SK-N-SH treated with all-trans-retinoic acid at 6 μM for 48 hours (cell line): ENCODE measurements at regions not wholly inside any gene's neighbourhood (a gene's known extent, or its start where the extent isn't known, plus 50 kb on each side); places are given as distances from the start of the nearest gene placed in this dataset.

Experiments used
- ATAC-seq: fragments of 200-7000 bp; cut with Tn5 transposase; 3 replicates; pipeline ENCODE4 v1.9.1; 2020; ENCODE audit warnings: mild to moderate bottlenecking, moderate library complexity
- ARNTL ChIP-seq: fragments of 450-650 bp; formaldehyde crosslinking; IDR thresholded peaks from 2 replicates; pipeline ENCODE4 v1.5.0; 2020; ENCODE audit warnings: low read depth, mild to moderate bottlenecking, moderate library complexity, borderline replicate concordance
- BACH2 ChIP-seq: fragments of 250-450 bp; sonication (Bioruptor Pico); IDR thresholded peaks from 2 replicates; pipeline ENCODE4 v1.9.0; 2021; ENCODE audit warnings: mild to moderate bottlenecking, borderline replicate concordance
- ESRRG ChIP-seq: fragments of 250-450 bp; sonication (Bioruptor Pico); IDR thresholded peaks from 2 replicates; pipeline ENCODE4 v1.6.1; 2021; ENCODE audit warnings: mild to moderate bottlenecking
- GLIS3 ChIP-seq: fragments of 250-450 bp; sonication (Bioruptor Pico); IDR thresholded peaks from 2 replicates; pipeline ENCODE4 v1.5.0; 2020; ENCODE audit warnings: mild to moderate bottlenecking, moderate library complexity
- ISL1 ChIP-seq: fragments of 250-450 bp; sonication (Bioruptor Pico); IDR thresholded peaks from 2 replicates; pipeline ENCODE4 v2.1.2; 2022; ENCODE audit warnings: mild to moderate bottlenecking, moderate library complexity
- OSR1 ChIP-seq: fragments of 250-450 bp; sonication (Bioruptor Pico); IDR thresholded peaks from 2 replicates; pipeline ENCODE4 v1.8.0; 2022; ENCODE audit warnings: moderate library complexity, mild to moderate bottlenecking, inconsistent platforms
- PPARA ChIP-seq: fragments of 250-450 bp; sonication (Bioruptor Pico); IDR thresholded peaks from 2 replicates; pipeline ENCODE4 v1.5.0; 2020; ENCODE audit warnings: mild to moderate bottlenecking, borderline replicate concordance
- SNAI2 ChIP-seq: fragments of 250-450 bp; sonication (Bioruptor Pico); IDR thresholded peaks from 2 replicates; pipeline ENCODE4 v1.5.0; 2020; ENCODE audit warnings: mild to moderate bottlenecking, moderate library complexity
- TCF4 ChIP-seq: fragments of 250-450 bp; sonication (Bioruptor Pico); IDR thresholded peaks from 2 replicates; pipeline ENCODE4 v1.8.0; 2021; ENCODE audit warnings: mild to moderate bottlenecking, moderate library complexity, borderline replicate concordance
- TOX ChIP-seq: fragments of 250-450 bp; sonication (Bioruptor Pico); IDR thresholded peaks from 2 replicates; pipeline ENCODE4 v1.8.0; 2021; ENCODE audit warnings: mild to moderate bottlenecking, moderate library complexity, borderline replicate concordance
- ZC3H10 ChIP-seq: fragments of 250-450 bp; sonication (Bioruptor Pico); IDR thresholded peaks from 2 replicates; pipeline ENCODE4 v1.5.1; 2021; ENCODE audit warnings: mild to moderate bottlenecking, moderate library complexity
- ZFP3 ChIP-seq: fragments of 250-450 bp; sonication (Bioruptor Pico); IDR thresholded peaks from 2 replicates; pipeline ENCODE4 v1.5.0; 2020; ENCODE audit warnings: mild to moderate bottlenecking, moderate library complexity
- ZFP30 ChIP-seq: fragments of 450-650 bp; formaldehyde crosslinking; IDR thresholded peaks from 2 replicates; pipeline ENCODE4 v1.5.0; 2022; ENCODE audit warnings: mild to moderate bottlenecking, moderate library complexity
- ZNF565 ChIP-seq: fragments of 450-650 bp; formaldehyde crosslinking; conservative IDR thresholded peaks from 2 replicates; pipeline ENCODE4 v1.5.0; 2020; ENCODE audit warnings: low read depth, mild to moderate bottlenecking, moderate library complexity
- ZNF70 ChIP-seq: fragments of 450-650 bp; formaldehyde crosslinking; IDR thresholded peaks from 2 replicates; pipeline ENCODE4 v1.5.0; 2020; ENCODE audit warnings: mild to moderate bottlenecking, moderate library complexity
- ZNF8 ChIP-seq: fragments of 450-650 bp; formaldehyde crosslinking; IDR thresholded peaks from 2 replicates; pipeline ENCODE4 v1.5.0; 2020; ENCODE audit warnings: mild to moderate bottlenecking, moderate library complexity
- TF ChIP-seq, protein P1 (sequence below): fragments of 250-450 bp; sonication (Bioruptor Pico); IDR thresholded peaks from 2 replicates; pipeline ENCODE4 v1.8.0; 2021; ENCODE audit warnings: low read depth, mild to moderate bottlenecking, moderate library complexity, borderline replicate concordance
- TF ChIP-seq, protein P2 (sequence below): fragments of 250-450 bp; sonication (Bioruptor Pico); IDR thresholded peaks from 2 replicates; pipeline ENCODE4 v1.5.1; 2020; ENCODE audit warnings: low read depth, mild to moderate bottlenecking, moderate library complexity
- TF ChIP-seq, protein P3 (sequence below): fragments of 250-450 bp; sonication (Bioruptor Pico); IDR thresholded peaks from 2 replicates; pipeline ENCODE4 v1.5.1; 2021; ENCODE audit warnings: mild to moderate bottlenecking, moderate library complexity
- TF ChIP-seq, protein P4 (sequence below): fragments of 250-450 bp; sonication (Bioruptor Pico); IDR thresholded peaks from 2 replicates; pipeline ENCODE4 v1.8.0; 2020; ENCODE audit warnings: mild to moderate bottlenecking, moderate library complexity, borderline replicate concordance

DNA sequence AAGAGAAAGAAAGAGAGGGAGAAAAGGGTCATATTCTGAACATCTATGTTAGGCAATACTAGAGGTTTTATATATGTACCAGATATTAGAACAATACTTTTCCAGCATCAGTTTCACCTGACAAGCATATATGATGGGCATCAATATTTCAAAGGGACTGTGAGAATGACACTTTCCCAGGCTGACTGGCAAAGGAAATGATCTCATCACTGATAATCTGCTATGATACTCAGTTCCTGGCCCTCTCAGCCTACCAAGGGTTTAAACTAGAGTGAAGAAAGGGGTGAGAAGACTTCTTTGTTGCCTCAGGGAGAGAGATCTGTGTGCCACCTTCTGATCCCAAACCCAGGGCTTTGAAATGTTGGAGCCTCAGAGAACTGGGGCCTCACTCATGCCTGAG lies 183.5 kb downstream of the TTC8 start:
- no peak for ATAC-seq
- TF ChIP-seq GLIS3 (CRISPR knock-in tag) (no peak), ZFP3 (CRISPR knock-in tag) (no peak), ZNF8 (CRISPR knock-in tag) (no peak), ESRRG (CRISPR knock-in tag) (no peak), PPARA (no peak), SNAI2 (CRISPR knock-in tag) (no peak), ZFP30 (CRISPR knock-in tag) (no peak), ZNF70 (CRISPR knock-in tag) (no peak), BACH2 (CRISPR knock-in tag) (no peak), ARNTL (CRISPR knock-in tag) (no peak), ZNF565 (CRISPR knock-in tag) (no peak)
- TF ChIP-seq, protein P1, sequence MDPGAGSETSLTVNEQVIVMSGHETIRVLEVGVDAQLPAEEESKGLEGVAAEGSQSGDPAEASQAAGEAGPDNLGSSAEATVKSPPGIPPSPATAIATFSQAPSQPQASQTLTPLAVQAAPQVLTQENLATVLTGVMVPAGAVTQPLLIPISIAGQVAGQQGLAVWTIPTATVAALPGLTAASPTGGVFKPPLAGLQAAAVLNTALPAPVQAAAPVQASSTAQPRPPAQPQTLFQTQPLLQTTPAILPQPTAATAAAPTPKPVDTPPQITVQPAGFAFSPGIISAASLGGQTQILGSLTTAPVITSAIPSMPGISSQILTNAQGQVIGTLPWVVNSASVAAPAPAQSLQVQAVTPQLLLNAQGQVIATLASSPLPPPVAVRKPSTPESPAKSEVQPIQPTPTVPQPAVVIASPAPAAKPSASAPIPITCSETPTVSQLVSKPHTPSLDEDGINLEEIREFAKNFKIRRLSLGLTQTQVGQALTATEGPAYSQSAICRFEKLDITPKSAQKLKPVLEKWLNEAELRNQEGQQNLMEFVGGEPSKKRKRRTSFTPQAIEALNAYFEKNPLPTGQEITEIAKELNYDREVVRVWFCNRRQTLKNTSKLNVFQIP (CRISPR knock-in tag), result no peak
- TF ChIP-seq, protein P2, sequence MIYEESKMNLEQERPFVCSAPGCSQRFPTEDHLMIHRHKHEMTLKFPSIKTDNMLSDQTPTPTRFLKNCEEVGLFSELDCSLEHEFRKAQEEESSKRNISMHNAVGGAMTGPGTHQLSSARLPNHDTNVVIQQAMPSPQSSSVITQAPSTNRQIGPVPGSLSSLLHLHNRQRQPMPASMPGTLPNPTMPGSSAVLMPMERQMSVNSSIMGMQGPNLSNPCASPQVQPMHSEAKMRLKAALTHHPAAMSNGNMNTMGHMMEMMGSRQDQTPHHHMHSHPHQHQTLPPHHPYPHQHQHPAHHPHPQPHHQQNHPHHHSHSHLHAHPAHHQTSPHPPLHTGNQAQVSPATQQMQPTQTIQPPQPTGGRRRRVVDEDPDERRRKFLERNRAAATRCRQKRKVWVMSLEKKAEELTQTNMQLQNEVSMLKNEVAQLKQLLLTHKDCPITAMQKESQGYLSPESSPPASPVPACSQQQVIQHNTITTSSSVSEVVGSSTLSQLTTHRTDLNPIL, result no peak
- TF ChIP-seq, protein P3, sequence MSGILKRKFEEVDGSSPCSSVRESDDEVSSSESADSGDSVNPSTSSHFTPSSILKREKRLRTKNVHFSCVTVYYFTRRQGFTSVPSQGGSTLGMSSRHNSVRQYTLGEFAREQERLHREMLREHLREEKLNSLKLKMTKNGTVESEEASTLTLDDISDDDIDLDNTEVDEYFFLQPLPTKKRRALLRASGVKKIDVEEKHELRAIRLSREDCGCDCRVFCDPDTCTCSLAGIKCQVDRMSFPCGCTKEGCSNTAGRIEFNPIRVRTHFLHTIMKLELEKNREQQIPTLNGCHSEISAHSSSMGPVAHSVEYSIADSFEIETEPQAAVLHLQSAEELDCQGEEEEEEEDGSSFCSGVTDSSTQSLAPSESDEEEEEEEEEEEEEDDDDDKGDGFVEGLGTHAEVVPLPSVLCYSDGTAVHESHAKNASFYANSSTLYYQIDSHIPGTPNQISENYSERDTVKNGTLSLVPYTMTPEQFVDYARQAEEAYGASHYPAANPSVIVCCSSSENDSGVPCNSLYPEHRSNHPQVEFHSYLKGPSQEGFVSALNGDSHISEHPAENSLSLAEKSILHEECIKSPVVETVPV (CRISPR knock-in tag), result no peak
- TF ChIP-seq, protein P4, sequence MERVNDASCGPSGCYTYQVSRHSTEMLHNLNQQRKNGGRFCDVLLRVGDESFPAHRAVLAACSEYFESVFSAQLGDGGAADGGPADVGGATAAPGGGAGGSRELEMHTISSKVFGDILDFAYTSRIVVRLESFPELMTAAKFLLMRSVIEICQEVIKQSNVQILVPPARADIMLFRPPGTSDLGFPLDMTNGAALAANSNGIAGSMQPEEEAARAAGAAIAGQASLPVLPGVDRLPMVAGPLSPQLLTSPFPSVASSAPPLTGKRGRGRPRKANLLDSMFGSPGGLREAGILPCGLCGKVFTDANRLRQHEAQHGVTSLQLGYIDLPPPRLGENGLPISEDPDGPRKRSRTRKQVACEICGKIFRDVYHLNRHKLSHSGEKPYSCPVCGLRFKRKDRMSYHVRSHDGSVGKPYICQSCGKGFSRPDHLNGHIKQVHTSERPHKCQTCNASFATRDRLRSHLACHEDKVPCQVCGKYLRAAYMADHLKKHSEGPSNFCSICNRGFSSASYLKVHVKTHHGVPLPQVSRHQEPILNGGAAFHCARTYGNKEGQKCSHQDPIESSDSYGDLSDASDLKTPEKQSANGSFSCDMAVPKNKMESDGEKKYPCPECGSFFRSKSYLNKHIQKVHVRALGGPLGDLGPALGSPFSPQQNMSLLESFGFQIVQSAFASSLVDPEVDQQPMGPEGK, result no peak

DNA sequence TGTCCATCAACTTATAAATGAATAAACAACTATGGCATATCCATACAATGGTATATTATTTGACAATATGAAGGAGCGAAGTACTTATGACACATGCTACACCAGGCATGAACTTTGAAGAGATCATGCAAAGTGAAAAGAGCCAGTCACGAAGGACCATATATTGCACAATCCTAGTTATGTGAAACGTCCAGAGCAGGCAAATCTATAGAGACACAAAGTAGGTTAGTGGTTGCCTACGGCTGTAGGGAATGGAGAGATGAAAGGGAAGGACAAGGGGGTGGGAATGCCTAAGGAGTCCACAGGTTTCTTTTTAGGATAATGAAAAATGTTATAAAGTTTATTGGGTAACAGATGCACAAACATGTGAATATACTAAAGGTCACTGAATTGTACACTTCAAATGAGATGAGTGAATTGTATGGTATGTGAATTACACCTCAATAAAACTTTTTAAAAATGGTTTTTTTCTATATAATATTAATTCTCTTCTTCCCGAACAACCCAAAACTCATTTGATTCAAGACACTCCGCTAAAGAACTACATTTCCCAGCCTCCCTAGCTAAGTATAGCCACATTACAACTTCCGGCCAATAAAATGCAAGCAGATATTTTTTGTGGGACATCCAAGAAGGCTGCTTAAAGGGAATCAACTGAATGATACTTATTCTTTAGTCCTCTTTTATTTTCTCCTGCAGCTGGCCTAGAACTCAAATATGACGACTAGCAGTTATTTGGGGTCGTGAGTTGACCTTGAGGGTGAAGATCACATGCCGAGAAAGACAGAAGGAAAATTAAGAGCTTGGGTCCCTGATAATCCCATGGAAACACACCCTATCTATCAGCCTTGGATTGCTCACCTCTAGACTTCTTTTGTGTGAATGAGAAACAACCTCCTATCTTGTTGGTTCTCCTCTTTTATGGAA lies 187.2 kb downstream of the TTC8 start:
- no peak for ATAC-seq
- TF ChIP-seq SNAI2 (CRISPR knock-in tag), result no peak
- TF ChIP-seq TCF4 (CRISPR knock-in tag), result no peak
- TF ChIP-seq, protein P4, result no peak
- no peak for TF ChIP-seq BACH2 (CRISPR knock-in tag)
- TF ChIP-seq, protein P1 (CRISPR knock-in tag), result no peak
- TF ChIP-seq ZFP30 (CRISPR knock-in tag), result no peak
- no peak for TF ChIP-seq ISL1 (CRISPR knock-in tag)
- no peak for TF ChIP-seq ZNF70 (CRISPR knock-in tag)
- TF ChIP-seq ZC3H10 (CRISPR knock-in tag), result no peak
- TF ChIP-seq PPARA, result no peak
- no peak for TF ChIP-seq TOX (CRISPR knock-in tag)
- TF ChIP-seq GLIS3 (CRISPR knock-in tag), result no peak
- TF ChIP-seq OSR1 (CRISPR knock-in tag), result no peak
